Natural killer cell (primary cell): ENCODE measurements at regions not wholly inside any gene's neighbourhood (a gene's known extent, or its start where the extent isn't known, plus 50 kb on each side); places are given as distances from the start of the nearest gene placed in this dataset.

ENCODE experiments used
- ATAC-seq, 3 donors: fragments of 150-1000 bp in 2 of 3; fragments of 200-7000 bp in 1 of 3; cut with Tn5 transposase; 1 replicate in 1 of 3; 2 replicates in 2 of 3; pipeline ENCODE4 v1.10.0; 2021; ENCODE audit warnings: mild to moderate bottlenecking in 2 of 3, moderate library complexity in 2 of 3
- DNase-seq, 2 donors: peaks; one replicate each; pipeline versions ENCODE4 v3.0.0 to v3.0.0-alpha.2; 2013 to 2021; ENCODE audit warnings: mixed read lengths in 1 of 2
- H3K27ac ChIP-seq: one replicate; pipeline ENCODE4 v1.5.1; 2013; ENCODE audit warnings: mild to moderate bottlenecking, low read length
- H3K27me3 ChIP-seq: one replicate; pipeline ENCODE4 v1.6.1; 2013; ENCODE audit warnings: low read length; ENCODE audit not compliant: control insufficient read depth, insufficient read depth
- H3K36me3 ChIP-seq: one replicate; pipeline ENCODE4 v1.6.1; 2013; ENCODE audit warnings: low read length; ENCODE audit not compliant: control insufficient read depth, insufficient read depth
- H3K4me1 ChIP-seq: one replicate; pipeline ENCODE4 v1.6.1; 2013; ENCODE audit warnings: low read length; ENCODE audit not compliant: control insufficient read depth, insufficient read depth
- H3K4me3 ChIP-seq: one replicate; pipeline ENCODE4 v1.5.1; 2013; ENCODE audit warnings: low read length
- H3K9me3 ChIP-seq: one replicate; pipeline ENCODE4 v1.6.1; 2013; ENCODE audit warnings: low read length; ENCODE audit not compliant: control insufficient read depth, insufficient read depth
- H3K27ac Mint-ChIP-seq, 2 donors: one replicate each; pipeline ENCODE4 v1.8.0; 2022; ENCODE audit warnings: mild to moderate bottlenecking in 2 of 2, mixed read lengths in 2 of 2, moderate library complexity in 1 of 2
- H3K27me3 Mint-ChIP-seq, 2 donors: one replicate each; pipeline ENCODE4 v1.8.0; 2022; ENCODE audit warnings: low read depth in 2 of 2, mixed read lengths in 2 of 2
- H3K36me3 Mint-ChIP-seq: one replicate; pipeline ENCODE4 v1.8.0; 2022; ENCODE audit warnings: mixed read lengths
- H3K4me1 Mint-ChIP-seq, 2 donors: one replicate each; pipeline ENCODE4 v1.8.0; 2022; ENCODE audit warnings: mixed read lengths in 2 of 2
- H3K4me3 Mint-ChIP-seq: one replicate; pipeline ENCODE4 v1.8.0; 2022; ENCODE audit warnings: mild to moderate bottlenecking, moderate library complexity, mixed read lengths
- H3K9me3 Mint-ChIP-seq, 2 donors: one replicate each; pipeline ENCODE4 v1.8.0; 2022; ENCODE audit warnings: mixed read lengths in 2 of 2
- CTCF ChIP-seq: fragments of 200-600 bp; IDR thresholded peaks from one replicate; pipeline ENCODE4 v1.8.0; 2022; ENCODE audit warnings: antibody characterized with exemption
- WGBS: methylation state at CpG from one replicate; pipeline ENCODE4 v1.1.7; 2013; ENCODE audit warnings: missing lambda C conversion rate; ENCODE audit not compliant: insufficient coverage; 5-methylcytosine and 5-hydroxymethylcytosine counted together
- intact Hi-C: fragments of 100-400 bp; cut with micrococcal nuclease; formaldehyde crosslinking; loops from one replicate; pipeline ENCODE4 v1.14.2; 2022

GRCh38 chr13:62973804-62974203 lies 1558.2 kb upstream of the PCDH20 start:
- DNase-seq (no peak), ATAC-seq (no peak)
- no peak overlapping the region for H3K27ac ChIP-seq
- Mint-ChIP-seq H3K36me3 (no peaks in the 10 kb centered on the region), H3K4me1 (no peaks in the 10 kb centered on the region), H3K4me3 (no peak overlapping the region), H3K9me3 (peaks cover 14 to 15% of the 10 kb centered on the region in 2 donors), H3K27ac (no peak overlapping the region), H3K27me3 (no peaks in the 10 kb centered on the region)
- no peaks in the 10 kb centered on the region for H3K36me3 ChIP-seq
- intact Hi-C loops: no loop called here
- H3K9me3 ChIP-seq: peaks cover 7% of the 10 kb centered on the region
- H3K27me3 ChIP-seq: no peaks in the 10 kb centered on the region
- no peak for TF ChIP-seq CTCF
- no peaks in the 10 kb centered on the region for H3K4me1 ChIP-seq
- no peak overlapping the region for H3K4me3 ChIP-seq
- WGBS: 79% methylated on average over 5 of the region's 5 CpGs

GRCh38 chr13:62964522-62964921 lies 1548.9 kb upstream of the PCDH20 start:
- peaks cover 14 to 38% of the 10 kb centered on the region in 2 donors for H3K9me3 Mint-ChIP-seq
- no peak overlapping the region for H3K4me3 Mint-ChIP-seq
- intact Hi-C loops: no loop called here
- Histone ChIP-seq H3K4me3 (no peak overlapping the region), H3K4me1 (no peaks in the 10 kb centered on the region), H3K27ac (no peak overlapping the region), H3K27me3 (no peaks in the 10 kb centered on the region), H3K36me3 (no peaks in the 10 kb centered on the region), H3K9me3 (peaks cover 11% of the 10 kb centered on the region)
- ATAC-seq (no peak), DNase-seq (no peak)
- no peak for TF ChIP-seq CTCF
- H3K4me1 Mint-ChIP-seq: no peaks in the 10 kb centered on the region
- no peak overlapping the region for H3K27ac Mint-ChIP-seq
- no peaks in the 10 kb centered on the region for H3K27me3 Mint-ChIP-seq
- peaks cover 6% of the 10 kb centered on the region for H3K36me3 Mint-ChIP-seq

- Mint-ChIP-seq H3K9me3 (peaks cover 15 to 29% of the 10 kb centered on the region in 2 donors), H3K4me3 (no peak overlapping the region), H3K36me3 (peaks cover 6% of the 10 kb centered on the region)
Observed at GRCh38 chr13:62960723-62961122, 1545.1 kb upstream of the PCDH20 start.

More at GRCh38 chr13:62960723-62961122, 1545.1 kb upstream of the PCDH20 start:
- no peak for ATAC-seq
- Histone ChIP-seq H3K36me3 (no peaks in the 10 kb centered on the region), H3K9me3 (peaks cover 11% of the 10 kb centered on the region), H3K4me3 (no peak overlapping the region), H3K27me3 (no peaks in the 10 kb centered on the region), H3K4me1 (no peaks in the 10 kb centered on the region), H3K27ac (no peak overlapping the region)
- DNase-seq: no peak
- TF ChIP-seq CTCF: no peak
- H3K4me1 Mint-ChIP-seq: no peaks in the 10 kb centered on the region
- no peak overlapping the region for H3K27ac Mint-ChIP-seq
- intact Hi-C loops: no loop called here
- no peaks in the 10 kb centered on the region for H3K27me3 Mint-ChIP-seq
- WGBS: 41% methylated on average over 3 of the region's 3 CpGs
